Skeletal muscle satellite cell (primary cell): ENCODE measurements at regions not wholly inside any gene's neighbourhood (a gene's known extent, or its start where the extent isn't known, plus 50 kb on each side); places are given as distances from the start of the nearest gene placed in this dataset.

Experiments
- H3K27me3 ChIP-seq: 2 replicates; pipeline ENCODE4 v1.7.0; 2013; ENCODE audit warnings: low read length; ENCODE audit not compliant: control insufficient read depth, insufficient read depth
- H3K36me3 ChIP-seq: 2 replicates; pipeline ENCODE4 v1.7.0; 2013; ENCODE audit warnings: mild to moderate bottlenecking, control low read depth, low read length; ENCODE audit not compliant: insufficient read depth
- H3K4me1 ChIP-seq: 2 replicates; pipeline ENCODE4 v1.7.0; 2013; ENCODE audit warnings: low read length; ENCODE audit not compliant: control insufficient read depth, insufficient read depth
- H3K4me2 ChIP-seq: 2 replicates; pipeline ENCODE4 v1.7.0; 2013; ENCODE audit warnings: mild to moderate bottlenecking, low read length
- H3K4me3 ChIP-seq: 2 replicates; pipeline ENCODE4 v1.7.0; 2013; ENCODE audit warnings: low read length
- H3K9ac ChIP-seq: 2 replicates; pipeline ENCODE4 v1.7.0; 2013; ENCODE audit warnings: mild to moderate bottlenecking, low read depth, low read length, moderate library complexity
- H3K9me3 ChIP-seq: replicated peaks from 2 replicates; pipeline ENCODE4 v1.7.0; 2013; ENCODE audit warnings: mild to moderate bottlenecking, control low read depth, low read length

GRCh38 chr5:58198330-58198729, 261.6 kb downstream of the PLK2 start:
- Histone ChIP-seq H3K9ac (no peak overlapping the region), H3K4me3 (no peak overlapping the region), H3K4me1 (peaks cover 4% of the 10 kb centered on the region), H3K36me3 (no peaks in the 10 kb centered on the region), H3K4me2 (no peak overlapping the region), H3K9me3 (no peaks in the 10 kb centered on the region), H3K27me3 (no peaks in the 10 kb centered on the region)

GRCh38 chr5:58197875-58198274, 262.0 kb downstream of the PLK2 start:
- H3K9me3 ChIP-seq: no peaks in the 10 kb centered on the region
- H3K27me3 ChIP-seq: no peaks in the 10 kb centered on the region
- no peak overlapping the region for H3K9ac ChIP-seq
- peaks cover 4% of the 10 kb centered on the region for H3K4me1 ChIP-seq
- H3K36me3 ChIP-seq: no peaks in the 10 kb centered on the region
- no peak overlapping the region for H3K4me2 ChIP-seq
- H3K4me3 ChIP-seq: no peak overlapping the region

GRCh38 chr5:58191443-58191842, 268.4 kb downstream of the PLK2 start:
- Histone ChIP-seq H3K9ac (no peak overlapping the region), H3K4me3 (no peak overlapping the region), H3K27me3 (no peaks in the 10 kb centered on the region), H3K36me3 (no peaks in the 10 kb centered on the region), H3K4me2 (no peak overlapping the region), H3K9me3 (no peaks in the 10 kb centered on the region), H3K4me1 (peaks cover 35% of the 10 kb centered on the region)

- peak overlapping the region; percentile 59 for H3K4me2 ChIP-seq
- peaks cover 64% of the 10 kb centered on the region for H3K4me1 ChIP-seq
- peak overlapping the region; percentile 74 for H3K9ac ChIP-seq
- no peaks in the 10 kb centered on the region for H3K36me3 ChIP-seq
- H3K4me3 ChIP-seq: peak overlapping the region; percentile 31
- no peaks in the 10 kb centered on the region for H3K27me3 ChIP-seq
- no peaks in the 10 kb centered on the region for H3K9me3 ChIP-seq
Measured at GRCh38 chr5:58188262-58188651, 271.6 kb downstream of the PLK2 start.

GRCh38 chr5:58187432-58188261, 272.2 kb downstream of the PLK2 start:
- H3K36me3 ChIP-seq: no peaks in the 10 kb centered on the region
- peak overlapping the region; percentile 31 for H3K4me3 ChIP-seq
- no peaks in the 10 kb centered on the region for H3K27me3 ChIP-seq
- H3K9ac ChIP-seq: peak overlapping the region; percentile 74
- peaks cover 70% of the 10 kb centered on the region for H3K4me1 ChIP-seq
- peak overlapping the region; percentile 59 for H3K4me2 ChIP-seq
- no peaks in the 10 kb centered on the region for H3K9me3 ChIP-seq

- no peak overlapping the region for H3K4me3 ChIP-seq
- H3K4me1 ChIP-seq: peaks cover 81% of the 10 kb centered on the region
- H3K4me2 ChIP-seq: no peak overlapping the region
- H3K9ac ChIP-seq: no peak overlapping the region
- H3K27me3 ChIP-seq: no peaks in the 10 kb centered on the region
- no peaks in the 10 kb centered on the region for H3K36me3 ChIP-seq
- H3K9me3 ChIP-seq: no peaks in the 10 kb centered on the region
Measured at GRCh38 chr5:58185801-58186200, 274.1 kb downstream of the PLK2 start.

- H3K4me1 ChIP-seq: peaks cover 81% of the 10 kb centered on the region
- H3K27me3 ChIP-seq: no peaks in the 10 kb centered on the region
- H3K4me2 ChIP-seq: no peak overlapping the region
- H3K36me3 ChIP-seq: no peaks in the 10 kb centered on the region
- no peak overlapping the region for H3K4me3 ChIP-seq
- H3K9ac ChIP-seq: no peak overlapping the region
- no peaks in the 10 kb centered on the region for H3K9me3 ChIP-seq
Measured at GRCh38 chr5:58185397-58185796, 274.5 kb downstream of the PLK2 start.

GRCh38 chr5:58184910-58185309, 275.0 kb downstream of the PLK2 start:
- peaks cover 80% of the 10 kb centered on the region for H3K4me1 ChIP-seq

GRCh38 chr5:58183786-58184085, 276.1 kb downstream of the PLK2 start:
- Histone ChIP-seq H3K9me3 (no peaks in the 10 kb centered on the region), H3K36me3 (no peaks in the 10 kb centered on the region), H3K9ac (no peak overlapping the region), H3K4me2 (no peak overlapping the region), H3K27me3 (no peaks in the 10 kb centered on the region), H3K4me1 (peaks cover 69% of the 10 kb centered on the region), H3K4me3 (no peak overlapping the region)

More at GRCh38 chr5:58184910-58185309, 275.0 kb downstream of the PLK2 start:
- no peaks in the 10 kb centered on the region for H3K36me3 ChIP-seq
- H3K4me2 ChIP-seq: peak overlapping the region; percentile 40
- H3K9me3 ChIP-seq: no peaks in the 10 kb centered on the region
- H3K27me3 ChIP-seq: no peaks in the 10 kb centered on the region
- H3K4me3 ChIP-seq: no peak overlapping the region
- H3K9ac ChIP-seq: peak overlapping the region; percentile 42

- no peaks in the 10 kb centered on the region for H3K27me3 ChIP-seq
- H3K4me3 ChIP-seq: no peak overlapping the region
- peaks cover 64% of the 10 kb centered on the region for H3K4me1 ChIP-seq
- H3K9me3 ChIP-seq: no peaks in the 10 kb centered on the region
- no peak overlapping the region for H3K9ac ChIP-seq
- H3K4me2 ChIP-seq: no peak overlapping the region
- no peaks in the 10 kb centered on the region for H3K36me3 ChIP-seq
Measured at GRCh38 chr5:58183078-58183785, 276.7 kb downstream of the PLK2 start.

- Histone ChIP-seq H3K4me1 (peaks cover 56% of the 10 kb centered on the region), H3K4me3 (no peak overlapping the region)
Measured at GRCh38 chr5:58182287-58182841, 277.5 kb downstream of the PLK2 start.

More at GRCh38 chr5:58182287-58182841, 277.5 kb downstream of the PLK2 start:
- Histone ChIP-seq H3K9ac (no peak overlapping the region), H3K27me3 (no peaks in the 10 kb centered on the region), H3K36me3 (no peaks in the 10 kb centered on the region), H3K4me2 (no peak overlapping the region), H3K9me3 (no peaks in the 10 kb centered on the region)
